Uterus (tissue), 3 donors: ENCODE measurements at regions not wholly inside any gene's neighbourhood (a gene's known extent, or its start where the extent isn't known, plus 50 kb on each side); places are given as distances from the start of the nearest gene placed in this dataset.

Experiments
- DNase-seq, 2 donors: peaks; one replicate each; pipeline ENCODE4 v3.0.0-alpha.2; 2019 to 2020
- H3K27ac ChIP-seq, 2 donors: fragments of 200-600 bp; sonication (generic); 1 replicate in 1 of 2; 2 replicates in 1 of 2; pipeline ENCODE4 v1.5.1; 2016 to 2018
- H3K27me3 ChIP-seq, 2 donors: fragments of 200-600 bp; sonication (generic); one replicate each; pipeline ENCODE4 v1.5.1; 2018 to 2019; ENCODE audit warnings: control low read depth in 1 of 2
- H3K36me3 ChIP-seq, 2 donors: fragments of 200-600 bp; sonication (generic); one replicate each; pipeline ENCODE4 v1.5.1; 2019; ENCODE audit warnings: control low read depth in 1 of 2
- H3K4me1 ChIP-seq, 2 donors: fragments of 200-600 bp; sonication (generic); one replicate each; pipeline ENCODE4 v1.5.1; 2018 to 2019; ENCODE audit warnings: control low read depth in 1 of 2
- H3K4me3 ChIP-seq, 2 donors: fragments of 200-600 bp; sonication (generic); 1 replicate in 1 of 2; 2 replicates in 1 of 2; pipeline ENCODE4 v1.5.1; 2018 to 2019; ENCODE audit warnings: mild to moderate bottlenecking in 1 of 2
- H3K9me3 ChIP-seq, 2 donors: fragments of 200-600 bp; sonication (generic); one replicate each; pipeline ENCODE4 v1.5.1; 2019; ENCODE audit warnings: control low read depth in 1 of 2
- POLR2A ChIP-seq, 2 donors: fragments of 450-650 bp; IDR thresholded peaks; one replicate each; pipeline ENCODE4 v1.6.1; 2016; ENCODE audit warnings: antibody characterized with exemption in 2 of 2, mild to moderate bottlenecking in 1 of 2, moderate library complexity in 1 of 2
- intact Hi-C: fragments of 100-400 bp; cut with DNase I; formaldehyde crosslinking; loops from one replicate; pipeline ENCODE4 v1.15.1; 2023; ENCODE audit warnings: low total_unique reads
- TF ChIP-seq, protein P1 (sequence below), 4 experiments: fragments of 200-600 bp in 2 of 4; fragments of 450-650 bp in 2 of 4; sonication (generic) in 2 of 4; IDR thresholded peaks; one replicate each; pipeline ENCODE4 v1.5.1; 2016 to 2019; ENCODE audit warnings: antibody characterized with exemption in 4 of 4, mild to moderate bottlenecking in 2 of 4, moderate library complexity in 1 of 4
- donor health status: DM: yes; HTN: yes; CAD: no.

DNA sequence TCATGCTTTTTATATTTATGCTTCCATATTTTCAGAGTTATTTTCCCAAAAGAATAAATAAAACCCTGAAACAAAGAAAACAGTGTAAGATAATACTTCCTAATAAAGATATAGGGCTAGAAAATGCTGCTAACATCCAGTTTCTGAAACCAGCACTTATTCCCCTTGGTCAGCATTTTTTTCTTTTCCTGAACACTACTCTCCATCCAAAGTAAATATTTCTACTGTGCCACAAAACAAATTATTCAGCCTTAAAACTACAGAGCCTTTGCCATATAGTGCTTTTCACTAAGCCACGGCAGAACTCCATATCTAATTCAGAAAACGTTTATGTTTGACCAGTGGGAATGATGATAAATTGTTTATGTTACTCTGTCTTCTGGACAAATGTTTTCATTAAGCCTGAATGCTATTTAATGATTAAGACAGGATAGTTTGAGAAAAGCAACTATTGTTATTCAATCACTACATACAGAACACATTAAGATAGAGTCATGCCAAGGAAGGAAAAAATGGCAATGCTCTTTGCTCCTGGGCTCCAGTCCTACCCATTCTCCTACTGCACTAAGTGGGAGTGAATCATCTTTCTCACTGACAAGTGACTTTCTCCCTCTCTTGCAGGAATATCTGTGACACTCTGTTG, 723.9 kb downstream of the FAT4 start:
- Histone ChIP-seq H3K36me3 (no peaks in the 10 kb centered on the region), H3K27ac (no peak overlapping the region), H3K27me3 (no peaks in the 10 kb centered on the region), H3K4me1 (no peaks in the 10 kb centered on the region), H3K9me3 (no peaks in the 10 kb centered on the region), H3K4me3 (no peak overlapping the region)
- TF ChIP-seq, protein P1, sequence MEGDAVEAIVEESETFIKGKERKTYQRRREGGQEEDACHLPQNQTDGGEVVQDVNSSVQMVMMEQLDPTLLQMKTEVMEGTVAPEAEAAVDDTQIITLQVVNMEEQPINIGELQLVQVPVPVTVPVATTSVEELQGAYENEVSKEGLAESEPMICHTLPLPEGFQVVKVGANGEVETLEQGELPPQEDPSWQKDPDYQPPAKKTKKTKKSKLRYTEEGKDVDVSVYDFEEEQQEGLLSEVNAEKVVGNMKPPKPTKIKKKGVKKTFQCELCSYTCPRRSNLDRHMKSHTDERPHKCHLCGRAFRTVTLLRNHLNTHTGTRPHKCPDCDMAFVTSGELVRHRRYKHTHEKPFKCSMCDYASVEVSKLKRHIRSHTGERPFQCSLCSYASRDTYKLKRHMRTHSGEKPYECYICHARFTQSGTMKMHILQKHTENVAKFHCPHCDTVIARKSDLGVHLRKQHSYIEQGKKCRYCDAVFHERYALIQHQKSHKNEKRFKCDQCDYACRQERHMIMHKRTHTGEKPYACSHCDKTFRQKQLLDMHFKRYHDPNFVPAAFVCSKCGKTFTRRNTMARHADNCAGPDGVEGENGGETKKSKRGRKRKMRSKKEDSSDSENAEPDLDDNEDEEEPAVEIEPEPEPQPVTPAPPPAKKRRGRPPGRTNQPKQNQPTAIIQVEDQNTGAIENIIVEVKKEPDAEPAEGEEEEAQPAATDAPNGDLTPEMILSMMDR (IDR thresholded peaks at IDR 0.05): no peak
- no peak for TF ChIP-seq POLR2A (IDR thresholded peaks at IDR 0.05)
- DNase-seq: no peak
- intact Hi-C loops: no loop called here

DNA sequence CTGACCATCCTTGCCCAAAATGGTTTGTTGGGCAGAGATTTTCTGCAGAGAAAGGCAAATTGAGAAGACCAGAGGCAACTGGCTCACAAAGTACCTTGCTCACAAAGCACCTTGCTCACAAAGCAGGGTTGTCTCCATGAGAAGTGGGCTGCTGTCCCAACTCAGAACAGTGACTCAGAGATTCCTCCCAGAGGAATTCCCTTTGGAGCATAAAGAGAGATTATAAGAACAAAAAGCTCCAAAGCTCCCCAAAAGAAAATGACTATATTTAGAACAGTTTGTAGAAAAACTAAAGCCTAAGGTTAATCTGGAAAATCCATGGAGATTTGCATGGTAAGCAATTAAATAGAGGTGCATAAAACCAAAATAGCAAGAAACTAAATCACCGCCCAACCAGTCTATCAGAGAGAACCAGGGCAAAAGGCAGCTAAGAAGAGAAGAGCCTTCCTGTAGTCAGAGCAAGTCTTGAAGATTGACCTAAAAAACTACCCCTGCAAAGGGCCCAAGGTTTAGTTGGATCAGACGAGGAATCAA, 731.4 kb downstream of the FAT4 start:
- no peak overlapping the region for H3K4me3 ChIP-seq
- intact Hi-C loops: no loop called here
- TF ChIP-seq, protein P1 (IDR thresholded peaks at IDR 0.05): no peak
- TF ChIP-seq POLR2A (IDR thresholded peaks at IDR 0.05): no peak

DNA sequence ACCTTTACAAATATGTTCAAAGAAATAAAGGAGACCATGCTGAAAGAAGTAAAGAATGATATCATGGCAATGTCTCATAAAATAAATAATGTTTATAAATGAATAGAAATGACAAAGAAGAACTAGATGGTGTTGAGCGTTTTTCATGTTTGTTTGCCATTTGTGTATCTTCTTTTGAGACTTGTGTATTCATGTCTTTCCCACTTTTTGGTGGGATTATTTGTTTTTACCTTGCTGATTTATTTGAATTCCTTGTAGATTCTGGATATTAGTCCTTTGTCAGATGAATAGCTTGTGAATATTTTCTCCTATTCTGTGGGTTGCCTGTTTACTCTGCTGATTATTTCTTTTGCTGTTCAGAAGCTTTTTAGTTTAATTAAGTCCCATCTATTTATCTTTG, 732.4 kb downstream of the FAT4 start:
- no peaks in the 10 kb centered on the region for H3K27me3 ChIP-seq
- no peaks in the 10 kb centered on the region for H3K4me1 ChIP-seq
- H3K27ac ChIP-seq: no peak overlapping the region
- no peak overlapping the region for H3K4me3 ChIP-seq
- no peak for TF ChIP-seq POLR2A (IDR thresholded peaks at IDR 0.05)
- TF ChIP-seq, protein P1 (IDR thresholded peaks at IDR 0.05): no peak
- no peaks in the 10 kb centered on the region for H3K9me3 ChIP-seq
- H3K36me3 ChIP-seq: no peaks in the 10 kb centered on the region
- intact Hi-C loops: no loop called here
- no peak for DNase-seq

More for the DNA sequence above, 731.4 kb downstream of the FAT4 start:
- no peaks in the 10 kb centered on the region for H3K9me3 ChIP-seq
- DNase-seq: no peak
- H3K4me1 ChIP-seq: no peaks in the 10 kb centered on the region
- H3K36me3 ChIP-seq: no peaks in the 10 kb centered on the region
- no peak overlapping the region for H3K27ac ChIP-seq
- H3K27me3 ChIP-seq: no peaks in the 10 kb centered on the region

DNA sequence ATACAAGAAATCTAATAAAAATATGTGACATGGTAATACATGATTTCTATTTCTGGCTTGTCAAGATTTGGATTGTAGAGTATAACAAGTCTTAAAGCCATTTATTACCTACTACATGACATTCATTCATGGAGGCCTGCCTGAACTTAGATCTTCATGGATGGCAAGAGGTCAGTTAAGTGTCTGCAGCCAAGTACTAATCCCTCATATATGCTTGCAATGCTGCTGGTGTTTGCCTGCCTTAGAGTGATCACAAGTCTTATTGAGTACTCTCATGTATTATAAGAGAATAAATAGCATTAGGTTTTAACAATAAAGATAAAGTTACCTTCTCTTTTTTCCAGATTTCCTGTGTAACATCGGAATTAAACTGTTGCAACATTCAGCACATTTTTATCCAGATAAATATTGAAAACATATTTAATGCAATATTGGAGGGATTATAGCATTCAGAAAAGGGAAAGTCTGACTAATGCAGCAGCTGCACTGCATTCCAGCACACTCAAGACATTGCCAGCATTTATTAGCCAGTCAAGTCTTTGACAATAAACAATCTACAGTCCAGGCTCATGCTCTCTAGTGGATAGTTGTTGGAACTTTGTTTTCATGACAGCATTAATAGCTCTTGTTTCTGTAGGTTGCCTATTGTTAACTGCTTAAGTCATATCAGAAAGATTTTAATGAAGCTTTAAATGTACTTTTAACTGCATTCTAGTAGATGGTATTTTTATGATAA, 737.1 kb downstream of the FAT4 start:
- no peak for TF ChIP-seq POLR2A (IDR thresholded peaks at IDR 0.05)
- TF ChIP-seq, protein P1 (IDR thresholded peaks at IDR 0.05): no peak
- H3K27me3 ChIP-seq: no peaks in the 10 kb centered on the region
- no peaks in the 10 kb centered on the region for H3K36me3 ChIP-seq
- no peak overlapping the region for H3K4me3 ChIP-seq
- no peaks in the 10 kb centered on the region for H3K4me1 ChIP-seq
- DNase-seq: no peak
- no peaks in the 10 kb centered on the region for H3K9me3 ChIP-seq
- intact Hi-C loops: no loop called here
- no peak overlapping the region for H3K27ac ChIP-seq

DNA sequence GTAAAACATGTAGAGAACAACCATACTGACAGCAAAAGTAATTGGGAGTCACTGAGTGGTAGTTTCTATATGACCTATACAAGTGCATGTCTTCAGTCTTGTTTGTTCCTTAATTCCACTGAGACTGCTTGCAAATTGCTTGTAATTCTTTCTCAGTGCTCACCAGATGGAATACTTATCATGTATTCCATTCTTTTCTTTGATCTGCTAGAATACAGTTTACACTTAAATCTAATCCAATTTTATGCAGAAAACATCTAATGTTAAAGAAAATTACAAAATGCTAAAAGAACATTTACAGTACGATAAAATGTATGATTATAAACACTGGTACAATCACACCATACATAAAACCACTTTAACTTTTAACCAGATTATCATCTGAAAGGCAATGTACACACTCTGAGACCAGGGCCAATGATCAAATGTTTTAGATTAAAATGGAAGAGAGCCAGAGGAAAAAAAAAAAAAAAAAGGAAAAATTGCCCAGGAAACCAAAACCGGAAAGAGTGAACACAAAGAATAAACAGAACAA, 741.4 kb downstream of the FAT4 start:
- Histone ChIP-seq H3K36me3 (no peaks in the 10 kb centered on the region), H3K9me3 (no peaks in the 10 kb centered on the region), H3K4me1 (no peaks in the 10 kb centered on the region), H3K27me3 (no peaks in the 10 kb centered on the region), H3K4me3 (no peak overlapping the region), H3K27ac (no peak overlapping the region)
- DNase-seq: no peak
- intact Hi-C loops: no loop called here
- TF ChIP-seq, protein P1 (IDR thresholded peaks at IDR 0.05): no peak
